ENCODE measurements at regions not wholly inside any gene's neighbourhood (a gene's known extent, or its start where the extent isn't known, plus 50 kb on each side); places are given as distances from the start of the nearest gene placed in this dataset.

- no peak overlapping the region for H3K27ac ChIP-seq (ENCODE audit: insufficient read length, low read depth, low read length)
- no CpG with 5 or more reads among the region's 4 CpGs for WGBS (ENCODE audit: extremely low coverage, insufficient read length, low lambda C conversion rate)
- no peak overlapping the region for H3K9ac ChIP-seq (ENCODE audit: extremely low read depth, insufficient read length, low read length)
- no peaks in the 10 kb centered on the region for H4K20me1 ChIP-seq (ENCODE audit: control insufficient read depth, insufficient read depth, insufficient read length)
- H4K5ac ChIP-seq (ENCODE audit: insufficient read length, low read depth, low read length): no peak overlapping the region
- no peak for DNase-seq
- no peak overlapping the region for H2AK5ac ChIP-seq (ENCODE audit: insufficient read length, low read length)
- H3K18ac ChIP-seq (ENCODE audit: insufficient read length, low read depth, low read length): no peak overlapping the region
- H3K4me2 ChIP-seq (ENCODE audit: insufficient read depth, insufficient read length, low read length): no peak overlapping the region
- H3T11ph ChIP-seq (ENCODE audit: low read length): no peak overlapping the region
- no peak overlapping the region for H3K4ac ChIP-seq (ENCODE audit: low read depth, low read length)
- no peak overlapping the region for H3K23ac ChIP-seq (ENCODE audit: insufficient read length, low read depth, low read length)
- H3K14ac ChIP-seq (ENCODE audit: insufficient read depth, low read length): no peak overlapping the region
- no peak overlapping the region for H3K56ac ChIP-seq (ENCODE audit: insufficient read length, low read depth, low read length)
- no peaks in the 10 kb centered on the region for H3K36me3 Mint-ChIP-seq (ENCODE audit: insufficient read depth in 1 of 3, low read depth in 3 of 3)
- H2BK120ac ChIP-seq (ENCODE audit: low read depth, low read length, poor library complexity, severe bottlenecking): no peak overlapping the region
- peaks cover 5% of the 10 kb centered on the region; the same call in 1 of the 2 replicates for H3K4me1 ChIP-seq (ENCODE audit: insufficient read depth, low read length)
- H3K79me2 ChIP-seq (ENCODE audit: insufficient read depth, low read length): no peaks in the 10 kb centered on the region
- H3K27me3 Mint-ChIP-seq (ENCODE audit: low read depth): peaks cover 26% of the 10 kb centered on the region
- H2BK5ac ChIP-seq (ENCODE audit: insufficient read length, low read length): no peak overlapping the region
- H3K4me3 Mint-ChIP-seq: no peak overlapping the region
- no peaks in the 10 kb centered on the region for H3K79me1 ChIP-seq (ENCODE audit: insufficient read depth, low read depth, low read length, poor library complexity, severe bottlenecking)
- no peak overlapping the region for H4K8ac ChIP-seq (replicated peaks; ENCODE audit: insufficient read length, low read depth, low read length)
- H3K27ac Mint-ChIP-seq: no peak overlapping the region
- no peak overlapping the region for H4K91ac ChIP-seq (ENCODE audit: insufficient read length, low read depth, low read length)
- no peaks in the 10 kb centered on the region for H3K9me3 ChIP-seq (ENCODE audit: control insufficient read depth, low read depth, low read length)
- H2BK15ac ChIP-seq (ENCODE audit: low read depth, low read length): no peak overlapping the region
- no peaks in the 10 kb centered on the region for H3K9me3 Mint-ChIP-seq
- H2BK20ac ChIP-seq (ENCODE audit: low read depth, low read length, poor library complexity, severe bottlenecking): no peak overlapping the region
- peaks cover 19 to 20% of the 10 kb centered on the region in 2 experiments for H3K4me1 Mint-ChIP-seq
- no peaks in the 10 kb centered on the region for H3K23me2 ChIP-seq (ENCODE audit: insufficient read length, low read depth, low read length, poor library complexity, severe bottlenecking)
- H2AFZ ChIP-seq (ENCODE audit: low read length): no peak overlapping the region
- no peak for TF ChIP-seq CTCF (conservative IDR thresholded peaks at IDR 0.05)
- H2BK12ac ChIP-seq (ENCODE audit: insufficient read length, low read depth, low read length): no peak overlapping the region
- no peaks in the 10 kb centered on the region for H3K27me3 ChIP-seq (ENCODE audit: insufficient read depth, low read length)
Observed at GRCh38 chr1:232389744-232390143, 240.2 kb downstream of the SIPA1L2 start.
